HepG2 (cell line): ENCODE measurements at regions not wholly inside any gene's neighbourhood (a gene's known extent, or its start where the extent isn't known, plus 50 kb on each side); places are given as distances from the start of the nearest gene placed in this dataset.
A peak's percentile ranks its signal among the peaks of the same experiment; 100 is the strongest.

ENCODE experiments used
- ATAC-seq: fragments of 200-7000 bp; cut with Tn5 transposase; 3 replicates; pipeline ENCODE4 v1.9.1; 2020; ENCODE audit warnings: mild to moderate bottlenecking, moderate library complexity
- BruUV-seq: library from RNA; stranded (reverse); fragments of 400-500 nt; replicated peaks from 2 replicates; lab custom pipeline; 2021; lab: Mats Ljungman, UMichigan
- CTCF ChIA-PET: fragments of 300-600 bp; formaldehyde crosslinking; extraction: SDS; loops from one replicate; lab custom pipeline; 2021; ENCODE audit warnings: low total read pairs, inconsistent platforms, low intra/inter-chr PET ratio; lab: Yijun Ruan, JAX
- POLR2A ChIA-PET: fragments of 350-600 bp; sonication (Branson Sonifier 250); formaldehyde crosslinking; loops from one replicate; lab custom pipeline; 2020; ENCODE audit warnings: antibody characterized with exemption, inconsistent platforms; lab: Yijun Ruan, JAX
- DNase-seq: peaks from one replicate; pipeline ENCODE4 v3.0.0-alpha.2; 2015; ENCODE audit warnings: low spot score
- FAIRE-seq: peaks from 3 replicates; lab custom pipeline; 2011; peaks lifted over from hg19 to GRCh38; lab: Jason Lieb, UNC
- H2AFZ ChIP-seq: one replicate; pipeline ENCODE4 v1.6.1; 2011; ENCODE audit warnings: low read length, inconsistent platforms
- H3K27ac ChIP-seq: fragments of 300-600 bp; 3 replicates; pipeline ENCODE4 v1.8.0; 2011; ENCODE audit warnings: mixed run types, mild to moderate bottlenecking, mixed read lengths, low read length, inconsistent platforms; ENCODE audit not compliant: insufficient read depth; ENCODE audit errors: extremely low read length
- H3K27me3 ChIP-seq, 2 experiments: fragments of 200-600 bp in 1 of 2; 2 replicates in 1 of 2; 3 replicates in 1 of 2; pipeline versions ENCODE4 v1.6.0 to v1.8.0; 2011; ENCODE audit warnings: low read length in 2 of 2, mild to moderate bottlenecking in 2 of 2, moderate library complexity in 2 of 2, inconsistent platforms in 1 of 2; ENCODE audit not compliant: insufficient read depth in 2 of 2, control insufficient read depth in 1 of 2
- H3K36me3 ChIP-seq, 2 experiments: fragments of 200-600 bp in 1 of 2; replicated peaks in 1 of 2; 2 replicates in 1 of 2; 3 replicates in 1 of 2; pipeline versions ENCODE4 v1.5.1 to v1.8.0; 2011; ENCODE audit warnings: low read length in 2 of 2, inconsistent platforms in 1 of 2; ENCODE audit not compliant: insufficient read depth in 2 of 2, control insufficient read depth in 1 of 2
- H3K4me1 ChIP-seq: 2 replicates; pipeline ENCODE4 v1.5.1; 2012; ENCODE audit warnings: low read length, inconsistent platforms; ENCODE audit not compliant: insufficient read depth
- H3K4me2 ChIP-seq: 2 replicates; pipeline ENCODE4 v1.6.0; 2011; ENCODE audit warnings: low read depth, low read length, inconsistent platforms
- H3K4me3 ChIP-seq, 3 experiments: fragments of 200-600 bp in 1 of 3; sonication (generic), shearing (Covaris generic) in 1 of 3; replicated peaks in 1 of 3; 2 replicates each; pipeline ENCODE4 v1.5.1; 2011 to 2016; ENCODE audit warnings: low read length in 3 of 3, inconsistent platforms in 2 of 3, low read depth in 2 of 3, mild to moderate bottlenecking in 2 of 3, control low read depth in 1 of 3, mixed read lengths in 1 of 3; ENCODE audit not compliant: insufficient read depth in 1 of 3
- H3K79me2 ChIP-seq: one replicate; pipeline ENCODE4 v1.6.1; 2011; ENCODE audit warnings: low read length, inconsistent platforms; ENCODE audit not compliant: insufficient read depth
- H3K9ac ChIP-seq: 2 replicates; pipeline ENCODE4 v1.6.0; 2011; ENCODE audit warnings: mild to moderate bottlenecking, low read depth, low read length, inconsistent platforms; ENCODE audit not compliant: insufficient read depth
- H3K9me3 ChIP-seq: 2 replicates; pipeline ENCODE4 v1.5.1; 2012; ENCODE audit warnings: mild to moderate bottlenecking, low read length
- H4K20me1 ChIP-seq: 2 replicates; pipeline ENCODE4 v1.6.0; 2011; ENCODE audit warnings: inconsistent platforms, mild to moderate bottlenecking, low read length, moderate library complexity; ENCODE audit not compliant: insufficient read depth
- CHD4 ChIP-seq: fragments of 200-600 bp; sonication (generic); IDR thresholded peaks from 2 replicates; pipeline ENCODE4 v1.7.0; 2017; ENCODE audit warnings: mild to moderate bottlenecking, low read length, borderline replicate concordance
- MAFF ChIP-seq: IDR thresholded peaks from 2 replicates; pipeline ENCODE4 v1.6.1; 2011; ENCODE audit warnings: low read depth, low read length, improper control_type of control experiment
- MAFK ChIP-seq, 2 experiments: IDR thresholded peaks in 1 of 2; conservative IDR thresholded peaks in 1 of 2; 2 replicates each; pipeline ENCODE4 v1.6.1; 2011; ENCODE audit warnings: improper control_type of control experiment in 2 of 2, low read length in 2 of 2
- NR2F2 ChIP-seq: IDR thresholded peaks from 2 replicates; pipeline ENCODE4 v1.6.1; 2012; ENCODE audit warnings: low read depth, inconsistent platforms, borderline replicate concordance
- ZNF34 ChIP-seq: sonication (generic); formaldehyde crosslinking; IDR thresholded peaks from 2 replicates; pipeline ENCODE4 v1.4.0; 2020; ENCODE audit warnings: mild to moderate bottlenecking, missing genetic modification reagents, borderline replicate concordance
- ZNF510 ChIP-seq: sonication (generic); formaldehyde crosslinking; IDR thresholded peaks from 2 replicates; pipeline ENCODE4 v1.4.0; 2020; ENCODE audit warnings: low read depth, mild to moderate bottlenecking, missing genetic modification reagents
- ZNF556 ChIP-seq: sonication (generic); formaldehyde crosslinking; IDR thresholded peaks from 2 replicates; pipeline ENCODE4 v1.4.0; 2020; ENCODE audit warnings: mild to moderate bottlenecking, missing genetic modification reagents, borderline replicate concordance
- WGBS: methylation state at CpG from one replicate; pipeline ENCODE4 v1.1.6; 2017; ENCODE audit warnings: low lambda C conversion rate; 5-methylcytosine and 5-hydroxymethylcytosine counted together
- in situ Hi-C: cut with HindIII; loops from 2 replicates; pipeline ENCODE4 v1.10.0; 2017; ENCODE audit warnings: low pct_unique_long_range_greater_than_20kb; ENCODE audit not compliant: extremely low pct_ligation_motif_present
- intact Hi-C: fragments of 100-400 bp; cut with micrococcal nuclease; formaldehyde crosslinking; loops from one replicate; pipeline ENCODE4 v1.10.0; 2022; ENCODE audit not compliant: unreplicated experiment
- TF ChIP-seq, protein P1 (sequence below): sonication (generic); formaldehyde crosslinking; IDR thresholded peaks from 2 replicates; pipeline ENCODE4 v1.9.0; 2021; ENCODE audit warnings: missing genetic modification reagents, borderline replicate concordance

DNA sequence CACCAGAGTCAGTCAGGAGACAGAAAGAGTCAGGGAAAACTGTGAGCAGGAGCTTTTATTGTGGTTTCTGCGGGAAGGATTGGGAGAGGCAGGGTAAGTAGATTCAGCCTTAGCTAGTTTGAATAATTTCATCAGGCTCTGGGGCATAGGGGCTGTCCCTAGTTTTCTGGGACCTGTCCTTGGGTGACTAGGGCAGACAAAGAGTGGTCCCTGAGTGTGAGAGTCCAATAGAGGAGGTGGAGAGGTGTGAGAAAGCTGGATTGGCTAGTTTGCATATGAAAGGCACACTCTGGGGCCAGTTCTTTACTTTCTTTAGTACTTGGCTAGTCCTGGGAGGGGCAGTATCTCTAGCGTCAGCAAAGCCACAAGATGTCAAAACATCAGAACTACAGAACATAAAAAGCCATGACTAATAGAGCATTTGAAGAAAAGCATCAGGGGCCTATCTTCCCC lies 255.6 kb downstream of the HS3ST3A1 start:
- ATAC-seq (no peak), FAIRE-seq (no peak), DNase-seq (no peak)
- TF ChIP-seq ZNF510 (no peak), NR2F2 (no peak), ZNF34 (CRISPR knock-in tag) (no peak), CHD4 (no peak)
- TF ChIP-seq, protein P1, sequence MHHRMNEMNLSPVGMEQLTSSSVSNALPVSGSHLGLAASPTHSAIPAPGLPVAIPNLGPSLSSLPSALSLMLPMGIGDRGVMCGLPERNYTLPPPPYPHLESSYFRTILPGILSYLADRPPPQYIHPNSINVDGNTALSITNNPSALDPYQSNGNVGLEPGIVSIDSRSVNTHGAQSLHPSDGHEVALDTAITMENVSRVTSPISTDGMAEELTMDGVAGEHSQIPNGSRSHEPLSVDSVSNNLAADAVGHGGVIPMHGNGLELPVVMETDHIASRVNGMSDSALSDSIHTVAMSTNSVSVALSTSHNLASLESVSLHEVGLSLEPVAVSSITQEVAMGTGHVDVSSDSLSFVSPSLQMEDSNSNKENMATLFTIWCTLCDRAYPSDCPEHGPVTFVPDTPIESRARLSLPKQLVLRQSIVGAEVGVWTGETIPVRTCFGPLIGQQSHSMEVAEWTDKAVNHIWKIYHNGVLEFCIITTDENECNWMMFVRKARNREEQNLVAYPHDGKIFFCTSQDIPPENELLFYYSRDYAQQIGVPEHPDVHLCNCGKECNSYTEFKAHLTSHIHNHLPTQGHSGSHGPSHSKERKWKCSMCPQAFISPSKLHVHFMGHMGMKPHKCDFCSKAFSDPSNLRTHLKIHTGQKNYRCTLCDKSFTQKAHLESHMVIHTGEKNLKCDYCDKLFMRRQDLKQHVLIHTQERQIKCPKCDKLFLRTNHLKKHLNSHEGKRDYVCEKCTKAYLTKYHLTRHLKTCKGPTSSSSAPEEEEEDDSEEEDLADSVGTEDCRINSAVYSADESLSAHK (CRISPR knock-in tag), result no peak
- intact Hi-C loops (no loop called here), in situ Hi-C loops (no loop called here)
- no peaks in the 10 kb centered on the region for H3K9me3 ChIP-seq
- H3K27ac ChIP-seq, result no peak overlapping the region
- H4K20me1 ChIP-seq, result no peaks in the 10 kb centered on the region
- H3K4me1 ChIP-seq, result peaks cover 21% of the 10 kb centered on the region
- H3K27me3 ChIP-seq, result no peaks in the 10 kb centered on the region
- no peaks in the 10 kb centered on the region for H3K36me3 ChIP-seq
- 13% methylated on average over 2 of the region's 2 CpGs for WGBS
- no peak overlapping the region for H3K4me2 ChIP-seq
- H3K4me3 ChIP-seq, result no peak overlapping the region
- BruUV-seq, result no TSS peak
- no peaks in the 10 kb centered on the region for H3K79me2 ChIP-seq
- no peak overlapping the region for H3K9ac ChIP-seq
- H2AFZ ChIP-seq, result no peak overlapping the region
- CTCF ChIA-PET, result no interaction called here
- POLR2A ChIA-PET, result no interaction called here

DNA sequence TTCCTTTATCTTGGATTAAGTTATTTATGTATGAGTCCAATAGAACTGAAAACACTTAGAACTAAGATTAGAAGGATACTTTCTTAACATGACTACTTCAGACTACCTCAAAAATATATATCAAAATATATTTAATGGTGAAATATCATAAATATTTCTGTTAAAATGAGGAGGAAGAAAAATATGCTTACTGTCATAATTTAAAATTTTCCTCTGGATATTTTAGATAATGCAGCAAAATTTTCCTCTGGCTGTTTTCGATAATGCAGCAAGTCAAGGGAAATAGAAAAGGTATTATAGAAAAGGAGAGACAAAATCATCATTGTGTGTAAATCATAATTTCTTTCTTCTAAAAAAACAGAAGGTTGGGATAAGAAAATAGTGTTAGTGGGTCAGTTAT lies 263.3 kb downstream of the HS3ST3A1 start:
- Histone ChIP-seq H4K20me1 (no peaks in the 10 kb centered on the region), H3K36me3 (no peaks in the 10 kb centered on the region), H3K4me3 (no peak overlapping the region; a peak in 1 of 6 replicates), H3K9me3 (no peaks in the 10 kb centered on the region), H3K79me2 (no peaks in the 10 kb centered on the region), H3K4me2 (peak overlapping the region; percentile 48; the same call in 1 of the 2 replicates), H3K4me1 (peaks cover 10% of the 10 kb centered on the region), H2AFZ (no peak overlapping the region), H3K27ac (no peak overlapping the region), H3K9ac (no peak overlapping the region), H3K27me3 (no peaks in the 10 kb centered on the region)
- DNase-seq (no peak), FAIRE-seq (no peak), ATAC-seq (no peak)
- TF ChIP-seq MAFK (conservative IDR thresholded peaks at IDR 0.05 in 1 of 2, IDR thresholded peaks at IDR 0.05 in 1 of 2; ENCODE audit: low read length in 2 of 2) (peak in 1 of 2 experiments; percentile 30; a peak in 1 of 4 replicates), ZNF556 (no peak), MAFF (peak; percentile 34; the same call in 1 of the 2 replicates)
- no TSS peak for BruUV-seq
- POLR2A ChIA-PET, result no interaction called here
- intact Hi-C loops (loop anchor here (1.0 to 5.0 kb wide), 2 partner anchors 32 to 99 kb away; no protein-coding TSS in a partner anchor), in situ Hi-C loops (loop anchor here (10.0 kb wide), 1 partner anchor 256 kb away; no protein-coding TSS in a partner anchor)
- CTCF ChIA-PET, result interaction anchor here (1.1 to 2.3 kb wide), 2 partner anchors 78 to 257 kb away, joined by 3 to 14 read pairs; no protein-coding TSS in a partner anchor
- 6% methylated on average over 1 of the region's 1 CpG for WGBS
